Caco-2 (cell line): ENCODE measurements at regions not wholly inside any gene's neighbourhood (a gene's known extent, or its start where the extent isn't known, plus 50 kb on each side); places are given as distances from the start of the nearest gene placed in this dataset.

ENCODE experiments used
- BruUV-seq: library from RNA; stranded (reverse); fragments of 400-500 nt; replicated peaks from 2 replicates; lab custom pipeline; 2021; lab: Mats Ljungman, UMichigan
- CTCF ChIA-PET: fragments of 300-600 bp; sonication (Branson Sonifier 250); formaldehyde crosslinking; loops from one replicate; lab custom pipeline; 2022; ENCODE audit warnings: antibody characterized with exemption; lab: Charles Lee
- POLR2A ChIA-PET: fragments of 300-600 bp; sonication (Branson Sonifier 250); formaldehyde crosslinking; loops from one replicate; lab custom pipeline; 2022; ENCODE audit warnings: antibody characterized with exemption; lab: Charles Lee
- DNase-seq, 2 experiments: peaks; one replicate each; pipeline versions ENCODE4 v3.0.0 to v3.0.0-alpha.2; 2020 to 2022
- H3K27me3 ChIP-seq: replicated peaks from 2 replicates; pipeline ENCODE4 v1.6.0; 2011; ENCODE audit warnings: low read length; ENCODE audit not compliant: control insufficient read depth, insufficient read depth
- H3K36me3 ChIP-seq: 2 replicates; pipeline ENCODE4 v1.5.1; 2011; ENCODE audit warnings: low read length; ENCODE audit not compliant: control insufficient read depth, insufficient read depth
- H3K4me1 ChIP-seq: fragments of 250-450 bp; sonication (Bioruptor Pico); 2 replicates; pipeline ENCODE4 v1.5.1; 2020; ENCODE audit warnings: mild to moderate bottlenecking
- H3K4me3 ChIP-seq: 2 replicates; pipeline ENCODE4 v1.5.1; 2011; ENCODE audit warnings: low read depth, mild to moderate bottlenecking, control low read depth, low read length
- H3K9me3 ChIP-seq: fragments of 250-450 bp; sonication (Bioruptor Pico); 2 replicates; pipeline ENCODE4 v1.5.1; 2020; ENCODE audit warnings: mild to moderate bottlenecking, moderate library complexity
- H3K27ac Mint-ChIP-seq: one replicate; pipeline ENCODE4 v1.8.0; 2022; ENCODE audit warnings: mixed read lengths; ENCODE audit not compliant: unreplicated experiment
- H3K27me3 Mint-ChIP-seq: one replicate; pipeline ENCODE4 v1.8.0; 2022; ENCODE audit warnings: mixed read lengths; ENCODE audit not compliant: insufficient read depth, unreplicated experiment
- H3K36me3 Mint-ChIP-seq: one replicate; pipeline ENCODE4 v1.8.0; 2022; ENCODE audit warnings: mild to moderate bottlenecking, mixed read lengths; ENCODE audit not compliant: insufficient read depth, unreplicated experiment
- H3K4me1 Mint-ChIP-seq: one replicate; pipeline ENCODE4 v1.8.0; 2022; ENCODE audit warnings: low read depth, mixed read lengths; ENCODE audit not compliant: unreplicated experiment
- H3K4me3 Mint-ChIP-seq: one replicate; pipeline ENCODE4 v1.8.0; 2022; ENCODE audit warnings: mild to moderate bottlenecking, moderate library complexity, mixed read lengths; ENCODE audit not compliant: unreplicated experiment
- H3K9me3 Mint-ChIP-seq: one replicate; pipeline ENCODE4 v1.8.0; 2022; ENCODE audit warnings: mixed read lengths; ENCODE audit not compliant: unreplicated experiment
- CTCF ChIP-seq, 2 experiments: fragments of 200-600 bp in 1 of 2; IDR thresholded peaks; 1 replicate in 1 of 2; 2 replicates in 1 of 2; pipeline versions ENCODE4 v1.5.1 to v1.8.0; 2011 to 2022; ENCODE audit warnings: antibody characterized with exemption in 1 of 2, control low read depth in 1 of 2, inconsistent platforms in 1 of 2, low read depth in 1 of 2, low read length in 1 of 2, mild to moderate bottlenecking in 1 of 2, moderate library complexity in 1 of 2; ENCODE audit not compliant: insufficient read depth in 1 of 2, severe bottlenecking in 1 of 2, unreplicated experiment in 1 of 2
- intact Hi-C: fragments of 100-400 bp; cut with micrococcal nuclease; formaldehyde crosslinking; loops from one replicate; pipeline ENCODE4 v1.10.0; 2022; ENCODE audit not compliant: unreplicated experiment

GRCh38 chr13:63999614-64000305 lies 2584.1 kb upstream of the PCDH20 start:
- Histone ChIP-seq H3K9me3 (no peaks in the 10 kb centered on the region), H3K4me1 (no peaks in the 10 kb centered on the region), H3K36me3 (no peaks in the 10 kb centered on the region), H3K4me3 (no peak overlapping the region), H3K27me3 (no peaks in the 10 kb centered on the region)
- DNase-seq: no peak
- no TSS peak for BruUV-seq
- Mint-ChIP-seq H3K36me3 (no peaks in the 10 kb centered on the region), H3K27ac (no peak overlapping the region), H3K4me3 (no peak overlapping the region), H3K4me1 (no peaks in the 10 kb centered on the region), H3K9me3 (no peaks in the 10 kb centered on the region), H3K27me3 (peaks cover 2% of the 10 kb centered on the region)
- CTCF ChIA-PET: no interaction called here
- intact Hi-C loops: no loop called here
- POLR2A ChIA-PET: no interaction called here
- no peak for TF ChIP-seq CTCF (IDR thresholded peaks at IDR 0.05; ENCODE audit: insufficient read depth in 1 of 2, low read depth in 1 of 2, low read length in 1 of 2, severe bottlenecking in 1 of 2, unreplicated experiment in 1 of 2)

GRCh38 chr13:63983366-63983765 lies 2567.7 kb upstream of the PCDH20 start:
- no peaks in the 10 kb centered on the region for H3K4me1 ChIP-seq
- Mint-ChIP-seq H3K27ac (no peak overlapping the region), H3K4me3 (no peak overlapping the region), H3K9me3 (no peaks in the 10 kb centered on the region), H3K36me3 (no peaks in the 10 kb centered on the region), H3K27me3 (no peaks in the 10 kb centered on the region), H3K4me1 (no peaks in the 10 kb centered on the region)
- no peak for TF ChIP-seq CTCF (IDR thresholded peaks at IDR 0.05; ENCODE audit: insufficient read depth in 1 of 2, low read depth in 1 of 2, low read length in 1 of 2, severe bottlenecking in 1 of 2, unreplicated experiment in 1 of 2)
- peaks cover 2% of the 10 kb centered on the region; the same call in 1 of the 2 replicates for H3K9me3 ChIP-seq
- ChIA-PET POLR2A (no interaction called here), CTCF (no interaction called here)
- no TSS peak for BruUV-seq
- no peak for DNase-seq
- intact Hi-C loops: no loop called here
- H3K36me3 ChIP-seq: no peaks in the 10 kb centered on the region
- no peaks in the 10 kb centered on the region for H3K27me3 ChIP-seq
- no peak overlapping the region for H3K4me3 ChIP-seq

GRCh38 chr13:63979951-63980350 lies 2564.3 kb upstream of the PCDH20 start:
- Histone ChIP-seq H3K9me3 (no peaks in the 10 kb centered on the region), H3K4me3 (no peak overlapping the region), H3K4me1 (no peaks in the 10 kb centered on the region), H3K36me3 (no peaks in the 10 kb centered on the region), H3K27me3 (no peaks in the 10 kb centered on the region)
- Mint-ChIP-seq H3K36me3 (no peaks in the 10 kb centered on the region), H3K27ac (no peak overlapping the region), H3K4me1 (no peaks in the 10 kb centered on the region), H3K4me3 (no peak overlapping the region), H3K27me3 (no peaks in the 10 kb centered on the region), H3K9me3 (no peaks in the 10 kb centered on the region)
- BruUV-seq: no TSS peak
- TF ChIP-seq CTCF (IDR thresholded peaks at IDR 0.05; ENCODE audit: insufficient read depth in 1 of 2, low read depth in 1 of 2, low read length in 1 of 2, severe bottlenecking in 1 of 2, unreplicated experiment in 1 of 2): no peak
- intact Hi-C loops: no loop called here
- ChIA-PET POLR2A (no interaction called here), CTCF (no interaction called here)
- DNase-seq: no peak
